ENCODE measurements at regions not wholly inside any gene's neighbourhood (a gene's known extent, or its start where the extent isn't known, plus 50 kb on each side); places are given as distances from the start of the nearest gene placed in this dataset.
"Not testable (repeated sequence)": the region's sequence is repeated elsewhere in the genome, so short reads cannot be mapped to it uniquely, and the experiment has no call there.

GRCh38 chr6:174036-174435, 118.3 kb upstream of the DUSP22 start:
- DNase-seq = no peak
- no peaks in the 10 kb centered on the region for H3K36me3 Mint-ChIP-seq (ENCODE audit: unreplicated experiment)
- H3K27me3 Mint-ChIP-seq (ENCODE audit: unreplicated experiment) = no peaks in the 10 kb centered on the region
- no peaks in the 10 kb centered on the region for H3K9me3 Mint-ChIP-seq (ENCODE audit: unreplicated experiment)
- no peaks in the 10 kb centered on the region for H3K4me1 Mint-ChIP-seq (ENCODE audit: low read depth, unreplicated experiment)
- no peak overlapping the region for H3K4me3 Mint-ChIP-seq (ENCODE audit: unreplicated experiment)
- TF ChIP-seq CTCF (IDR thresholded peaks at IDR 0.05; ENCODE audit: partially characterized antibody, unreplicated experiment) = no peak
- H3K27ac Mint-ChIP-seq (ENCODE audit: unreplicated experiment) = no peak overlapping the region

GRCh38 chr6:175680-176079, 116.6 kb upstream of the DUSP22 start:
- no peak for DNase-seq
- Mint-ChIP-seq H3K27me3 (ENCODE audit: unreplicated experiment) (no peaks in the 10 kb centered on the region), H3K36me3 (ENCODE audit: unreplicated experiment) (no peaks in the 10 kb centered on the region), H3K9me3 (ENCODE audit: unreplicated experiment) (no peaks in the 10 kb centered on the region), H3K4me1 (ENCODE audit: low read depth, unreplicated experiment) (no peaks in the 10 kb centered on the region), H3K4me3 (ENCODE audit: unreplicated experiment) (no peak overlapping the region), H3K27ac (ENCODE audit: unreplicated experiment) (no peak overlapping the region)
- TF ChIP-seq CTCF (IDR thresholded peaks at IDR 0.05; ENCODE audit: partially characterized antibody, unreplicated experiment) = no peak

- DNase-seq = no peak
- no peak for TF ChIP-seq CTCF (IDR thresholded peaks at IDR 0.05; ENCODE audit: partially characterized antibody, unreplicated experiment)
- no peaks in the 10 kb centered on the region for H3K4me1 Mint-ChIP-seq (ENCODE audit: low read depth, unreplicated experiment)
- H3K9me3 Mint-ChIP-seq (ENCODE audit: unreplicated experiment) = no peaks in the 10 kb centered on the region
- H3K27me3 Mint-ChIP-seq (ENCODE audit: unreplicated experiment) = no peaks in the 10 kb centered on the region
- no peak overlapping the region for H3K4me3 Mint-ChIP-seq (ENCODE audit: unreplicated experiment)
- H3K36me3 Mint-ChIP-seq (ENCODE audit: unreplicated experiment) = no peaks in the 10 kb centered on the region
- H3K27ac Mint-ChIP-seq (ENCODE audit: unreplicated experiment) = no peak overlapping the region
Observed at GRCh38 chr6:176766-177165, 115.5 kb upstream of the DUSP22 start.

- Mint-ChIP-seq H3K4me3 (ENCODE audit: unreplicated experiment) (no peak overlapping the region), H3K4me1 (ENCODE audit: low read depth, unreplicated experiment) (no peaks in the 10 kb centered on the region), H3K27ac (ENCODE audit: unreplicated experiment) (no peak overlapping the region), H3K27me3 (ENCODE audit: unreplicated experiment) (no peaks in the 10 kb centered on the region), H3K36me3 (ENCODE audit: unreplicated experiment) (no peaks in the 10 kb centered on the region), H3K9me3 (ENCODE audit: unreplicated experiment) (no peaks in the 10 kb centered on the region)
- TF ChIP-seq CTCF (IDR thresholded peaks at IDR 0.05; ENCODE audit: partially characterized antibody, unreplicated experiment) = no peak
- DNase-seq = no peak
Observed at GRCh38 chr6:178119-178518, 114.2 kb upstream of the DUSP22 start.

- not testable (repeated sequence) for H3K27ac Mint-ChIP-seq (ENCODE audit: unreplicated experiment); H3K9me3 Mint-ChIP-seq (ENCODE audit: unreplicated experiment); H3K27me3 Mint-ChIP-seq (ENCODE audit: unreplicated experiment); DNase-seq; H3K4me3 Mint-ChIP-seq (ENCODE audit: unreplicated experiment); H3K36me3 Mint-ChIP-seq (ENCODE audit: unreplicated experiment); H3K4me1 Mint-ChIP-seq (ENCODE audit: low read depth, unreplicated experiment)
Observed at GRCh38 chr6:178929-179328, 113.4 kb upstream of the DUSP22 start.

Data from glutamatergic neuron (in vitro differentiated cells).